Endothelial cell of umbilical vein (primary cell): ENCODE measurements at regions not wholly inside any gene's neighbourhood (a gene's known extent, or its start where the extent isn't known, plus 50 kb on each side); places are given as distances from the start of the nearest gene placed in this dataset.

Experiments used
- CTCF ChIP-seq, 2 donors: IDR thresholded peaks; 1 replicate in 1 of 2; 2 replicates in 1 of 2; pipeline ENCODE4 v1.5.1; 2011; ENCODE audit warnings: low read length in 2 of 2, mild to moderate bottlenecking in 2 of 2, moderate library complexity in 2 of 2, control low read depth in 1 of 2, inconsistent platforms in 1 of 2, low read depth in 1 of 2; ENCODE audit not compliant: insufficient read depth in 1 of 2; ENCODE audit errors: extremely low read depth in 1 of 2
- EZH2 ChIP-seq: IDR thresholded peaks from 2 replicates; pipeline ENCODE4 v1.6.1; 2012; ENCODE audit warnings: borderline replicate concordance, low read depth, mild to moderate bottlenecking, moderate library complexity, low read length, inconsistent platforms; ENCODE audit not compliant: severe bottlenecking
- JUN ChIP-seq: IDR thresholded peaks from 2 replicates; pipeline ENCODE4 v1.6.1; 2011; ENCODE audit warnings: borderline replicate concordance, low read depth; ENCODE audit not compliant: insufficient read length, insufficient read depth
- MAX ChIP-seq: IDR thresholded peaks from 2 replicates; pipeline ENCODE4 v1.6.1; 2011; ENCODE audit not compliant: insufficient read depth, insufficient read length
- POLR2A ChIP-seq: IDR thresholded peaks from 2 replicates; pipeline ENCODE4 v1.6.1; 2012; ENCODE audit warnings: low read depth, mild to moderate bottlenecking, control low read depth, low read length

GRCh38 chr13:80059789-80060188 is 281.1 kb downstream of the SPRY2 start:
- TF ChIP-seq CTCF (IDR thresholded peaks at IDR 0.05; ENCODE audit: extremely low read depth in 1 of 2, insufficient read depth in 1 of 2, low read depth in 1 of 2, low read length in 2 of 2) (no peak), MAX (no peak), EZH2 (no peak), POLR2A (no peak), JUN (no peak)
